Karpas-422 (cell line): ENCODE measurements at regions not wholly inside any gene's neighbourhood (a gene's known extent, or its start where the extent isn't known, plus 50 kb on each side); places are given as distances from the start of the nearest gene placed in this dataset.

Experiments
- DNase-seq: peaks from one replicate; pipeline ENCODE4 v3.0.0-alpha.2; 2015
- H2AFZ ChIP-seq: fragments of 200-600 bp; sonication (generic); 2 replicates; pipeline ENCODE4 v1.6.1; 2014; ENCODE audit warnings: antibody characterized with exemption, low read length, mixed read lengths
- H3K27ac ChIP-seq: fragments of 200-600 bp; sonication (generic); 2 replicates; pipeline ENCODE4 v1.5.1; 2014; ENCODE audit warnings: mild to moderate bottlenecking, low read length, moderate library complexity
- H3K27me3 ChIP-seq: fragments of 200-600 bp; sonication (generic); 2 replicates; pipeline ENCODE4 v1.6.1; 2014; ENCODE audit warnings: low read length, mixed read lengths
- H3K36me3 ChIP-seq: fragments of 200-600 bp; sonication (generic); 2 replicates; pipeline ENCODE4 v1.6.1; 2014; ENCODE audit warnings: low read length, mixed read lengths; ENCODE audit not compliant: insufficient read depth
- H3K4me1 ChIP-seq: fragments of 200-600 bp; sonication (generic); 2 replicates; pipeline ENCODE4 v1.6.1; 2014; ENCODE audit warnings: mild to moderate bottlenecking, low read length, mixed read lengths
- H3K4me2 ChIP-seq: fragments of 200-600 bp; sonication (generic); 2 replicates; pipeline ENCODE4 v1.6.1; 2014; ENCODE audit warnings: low read length, low read depth, mild to moderate bottlenecking; ENCODE audit not compliant: poor library complexity, severe bottlenecking
- H3K4me3 ChIP-seq: fragments of 200-600 bp; sonication (generic); 2 replicates; pipeline ENCODE4 v1.5.1; 2014; ENCODE audit warnings: mild to moderate bottlenecking, antibody characterized with exemption, low read length, mixed read lengths
- H3K79me2 ChIP-seq: fragments of 200-600 bp; sonication (generic); 2 replicates; pipeline ENCODE4 v1.6.1; 2014; ENCODE audit warnings: mild to moderate bottlenecking, low read length, mixed read lengths
- H3K9ac ChIP-seq: fragments of 200-600 bp; sonication (generic); 2 replicates; pipeline ENCODE4 v1.6.0; 2014; ENCODE audit warnings: low read length
- H3K9me2 ChIP-seq: fragments of 200-600 bp; sonication (generic), shearing (Covaris generic); replicated peaks from 2 replicates; pipeline ENCODE4 v1.6.0; 2014; ENCODE audit warnings: mild to moderate bottlenecking, low read length, moderate library complexity; ENCODE audit not compliant: insufficient read depth
- H3K9me3 ChIP-seq: fragments of 300-700, 200-600 bp; sonication (generic); 2 replicates; pipeline ENCODE4 v1.6.1; 2014; ENCODE audit warnings: low read length, mixed read lengths
- H4K20me1 ChIP-seq: fragments of 200-600 bp; sonication (generic); 2 replicates; pipeline ENCODE4 v1.6.1; 2014; ENCODE audit warnings: mild to moderate bottlenecking, antibody characterized with exemption, low read length, low read depth; ENCODE audit not compliant: insufficient read depth

DNA sequence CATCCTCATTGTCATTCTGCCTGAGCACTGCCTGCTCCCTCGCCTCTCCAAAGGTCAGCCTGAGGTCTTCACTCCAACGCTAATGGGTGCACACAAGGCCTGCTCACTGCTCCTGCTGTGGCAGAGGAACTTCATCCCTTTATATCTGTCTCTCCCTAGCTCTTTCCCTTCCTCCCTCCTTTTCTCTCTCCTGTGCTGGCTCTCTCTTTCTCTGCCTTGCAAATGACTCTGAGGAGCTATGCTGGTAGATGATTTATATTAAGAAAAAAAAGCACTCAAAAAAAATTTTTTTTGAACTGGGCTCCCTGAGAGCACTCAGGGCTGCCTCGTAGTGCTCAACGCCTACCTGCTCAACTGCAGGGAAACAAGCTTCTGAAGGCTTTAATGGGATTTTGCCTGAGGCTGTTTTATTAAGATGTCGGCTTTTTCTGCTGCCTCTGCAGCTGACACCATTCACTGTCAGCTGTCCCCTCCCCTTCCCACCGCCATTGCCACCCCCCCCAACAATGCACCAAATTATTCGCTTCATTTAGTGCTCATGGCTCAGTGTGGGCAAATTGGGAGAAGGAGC lies 137.7 kb upstream of the DEFB112 start:
- H4K20me1 ChIP-seq, result no peaks in the 10 kb centered on the region
- DNase-seq, result no peak
- no peaks in the 10 kb centered on the region for H3K4me1 ChIP-seq
- H3K9me3 ChIP-seq, result no peaks in the 10 kb centered on the region
- H3K9ac ChIP-seq, result no peak overlapping the region
- H3K27me3 ChIP-seq, result no peaks in the 10 kb centered on the region
- no peaks in the 10 kb centered on the region for H3K36me3 ChIP-seq
- H3K79me2 ChIP-seq, result no peaks in the 10 kb centered on the region
- H3K4me3 ChIP-seq, result no peak overlapping the region
- no peak overlapping the region for H3K4me2 ChIP-seq
- no peak overlapping the region for H2AFZ ChIP-seq
- no peak overlapping the region for H3K27ac ChIP-seq
- H3K9me2 ChIP-seq, result no peaks in the 10 kb centered on the region

DNA sequence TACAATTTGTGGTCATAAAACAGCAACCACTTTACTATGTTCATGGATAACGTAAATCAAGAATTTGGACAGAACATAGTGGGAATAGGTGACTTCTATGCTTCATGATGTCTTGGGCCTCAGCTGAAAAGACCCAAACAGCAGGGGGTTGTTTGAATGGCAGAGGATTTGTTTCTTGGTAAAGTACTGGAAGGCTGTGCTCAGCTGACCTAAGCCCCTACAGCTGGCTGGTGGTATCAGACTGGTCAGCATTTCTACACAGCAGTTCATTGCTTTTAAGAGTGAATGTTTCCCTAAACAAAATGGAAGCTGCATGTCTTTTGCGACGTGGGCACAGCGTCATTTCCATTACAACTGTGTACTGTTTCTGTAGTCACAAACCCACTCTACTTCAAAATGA lies 148.5 kb upstream of the DEFB112 start:
- H3K9me3 ChIP-seq, result no peaks in the 10 kb centered on the region
- no peaks in the 10 kb centered on the region for H3K4me1 ChIP-seq
- no peaks in the 10 kb centered on the region for H3K79me2 ChIP-seq
- H3K4me2 ChIP-seq, result no peak overlapping the region
- no peak overlapping the region for H3K27ac ChIP-seq
- H4K20me1 ChIP-seq, result no peaks in the 10 kb centered on the region
- H3K4me3 ChIP-seq, result no peak overlapping the region
- H3K9ac ChIP-seq, result no peak overlapping the region
- H2AFZ ChIP-seq, result no peak overlapping the region
- H3K36me3 ChIP-seq, result no peaks in the 10 kb centered on the region
- H3K9me2 ChIP-seq, result no peaks in the 10 kb centered on the region
- no peak for DNase-seq
- H3K27me3 ChIP-seq, result no peaks in the 10 kb centered on the region

DNA sequence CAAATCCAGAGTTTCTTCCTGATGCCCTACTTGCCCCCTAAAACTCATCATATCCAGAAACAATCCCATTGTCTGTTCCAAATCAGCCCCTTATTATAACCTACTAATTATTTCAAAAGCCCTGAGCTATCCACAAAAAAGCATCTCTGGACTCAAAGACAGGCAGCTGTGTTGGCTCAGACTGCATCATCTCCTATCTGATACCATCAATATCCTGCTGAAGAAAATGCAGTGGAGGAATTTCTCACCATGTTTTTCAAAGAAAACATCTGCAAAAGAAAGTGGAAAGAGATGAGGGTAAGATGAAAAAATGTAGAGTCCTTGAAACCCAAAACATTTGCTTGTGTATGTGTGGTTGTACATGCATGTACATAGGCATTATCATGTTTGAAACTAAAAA lies 153.0 kb upstream of the DEFB112 start:
- no peak overlapping the region for H3K9ac ChIP-seq
- H3K9me3 ChIP-seq, result no peaks in the 10 kb centered on the region; the same call in 1 of the 2 replicates
- H3K9me2 ChIP-seq, result no peaks in the 10 kb centered on the region
- H3K79me2 ChIP-seq, result no peaks in the 10 kb centered on the region
- no peaks in the 10 kb centered on the region for H3K4me1 ChIP-seq
- no peak for DNase-seq
- H4K20me1 ChIP-seq, result no peaks in the 10 kb centered on the region
- H3K36me3 ChIP-seq, result no peaks in the 10 kb centered on the region
- H2AFZ ChIP-seq, result no peak overlapping the region
- H3K27me3 ChIP-seq, result no peaks in the 10 kb centered on the region
- no peak overlapping the region for H3K4me2 ChIP-seq
- no peak overlapping the region for H3K4me3 ChIP-seq
- H3K27ac ChIP-seq, result no peak overlapping the region

DNA sequence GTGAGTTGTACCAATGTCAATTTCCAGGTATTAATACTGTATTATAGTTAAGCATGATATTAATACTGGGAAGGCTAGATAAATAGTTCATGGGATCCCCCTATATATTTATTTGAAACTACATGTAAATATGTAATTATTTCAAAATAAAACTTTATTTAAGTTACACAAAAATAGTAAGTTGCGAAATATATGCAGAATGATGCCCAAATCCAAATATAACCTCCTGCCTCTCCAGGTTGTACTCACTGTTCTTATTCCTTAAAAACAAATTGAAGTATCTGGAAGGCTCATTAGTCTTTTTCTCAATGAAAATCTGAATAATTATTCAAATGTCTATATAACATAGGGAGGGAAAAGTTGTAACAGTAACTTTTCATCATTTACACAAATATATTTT lies 161.9 kb upstream of the DEFB112 start:
- H3K9me2 ChIP-seq, result no peaks in the 10 kb centered on the region
- H2AFZ ChIP-seq, result no peak overlapping the region
- no peak overlapping the region for H3K4me2 ChIP-seq
- no peak overlapping the region for H3K4me3 ChIP-seq
- H4K20me1 ChIP-seq, result no peaks in the 10 kb centered on the region
- H3K27ac ChIP-seq, result no peak overlapping the region
- no peaks in the 10 kb centered on the region for H3K27me3 ChIP-seq
- H3K9ac ChIP-seq, result no peak overlapping the region
- H3K4me1 ChIP-seq, result no peaks in the 10 kb centered on the region
- H3K79me2 ChIP-seq, result no peaks in the 10 kb centered on the region
- no peaks in the 10 kb centered on the region; the same call in 1 of the 2 replicates for H3K9me3 ChIP-seq
- no peak for DNase-seq
- H3K36me3 ChIP-seq, result no peaks in the 10 kb centered on the region

DNA sequence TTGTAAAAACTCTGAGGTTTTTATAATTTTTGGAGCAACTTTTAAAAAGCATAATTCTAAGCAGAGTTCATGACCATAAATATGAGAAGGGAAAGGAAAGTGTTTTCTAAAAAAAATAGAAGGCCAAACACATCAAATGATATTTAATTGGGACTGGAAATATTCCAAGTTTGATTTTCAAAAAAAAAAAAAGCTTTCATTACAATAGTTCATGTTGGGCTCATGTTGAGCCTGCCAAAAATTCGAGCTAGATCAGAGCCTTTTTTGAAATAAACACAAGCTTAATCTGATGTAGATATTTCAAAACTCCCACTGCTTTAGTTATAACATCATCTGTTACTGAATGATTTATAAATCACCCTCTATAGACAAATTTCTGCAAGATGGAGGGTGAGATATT lies 163.4 kb upstream of the DEFB112 start:
- H3K9me3 ChIP-seq, result no peaks in the 10 kb centered on the region; the same call in 1 of the 2 replicates
- no peaks in the 10 kb centered on the region for H3K9me2 ChIP-seq
- no peaks in the 10 kb centered on the region for H3K27me3 ChIP-seq
- no peaks in the 10 kb centered on the region for H3K79me2 ChIP-seq
- no peak for DNase-seq
- H3K4me3 ChIP-seq, result no peak overlapping the region
- H3K27ac ChIP-seq, result no peak overlapping the region
- H2AFZ ChIP-seq, result no peak overlapping the region
- no peaks in the 10 kb centered on the region for H3K36me3 ChIP-seq
- H3K9ac ChIP-seq, result no peak overlapping the region
- no peaks in the 10 kb centered on the region for H3K4me1 ChIP-seq
- H3K4me2 ChIP-seq, result no peak overlapping the region
- H4K20me1 ChIP-seq, result no peaks in the 10 kb centered on the region

DNA sequence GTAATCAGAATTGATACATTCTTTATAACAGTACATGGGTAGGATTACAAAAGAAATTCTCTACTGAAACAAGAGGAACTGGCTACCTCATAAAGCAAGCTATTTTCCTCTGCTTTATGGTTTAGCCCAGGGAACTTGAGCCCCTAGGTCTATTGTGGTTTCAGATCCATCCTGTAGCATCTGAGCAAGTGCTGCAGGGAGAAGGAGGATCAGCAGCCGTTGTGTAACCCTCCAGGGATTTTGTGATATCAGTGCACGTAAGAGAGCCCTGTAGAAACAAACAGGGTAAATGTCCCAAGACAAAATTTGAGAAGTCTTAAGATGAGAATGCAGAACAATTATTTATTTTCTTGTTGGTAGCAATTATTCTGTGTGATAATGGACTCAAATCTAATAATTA lies 165.2 kb upstream of the DEFB112 start:
- Histone ChIP-seq H3K79me2 (no peaks in the 10 kb centered on the region), H3K9ac (no peak overlapping the region), H2AFZ (no peak overlapping the region), H3K4me1 (no peaks in the 10 kb centered on the region), H3K4me3 (no peak overlapping the region), H3K4me2 (no peak overlapping the region), H3K27ac (no peak overlapping the region), H3K27me3 (no peaks in the 10 kb centered on the region), H4K20me1 (no peaks in the 10 kb centered on the region), H3K9me3 (peaks cover 3% of the 10 kb centered on the region; the same call in 1 of the 2 replicates), H3K9me2 (no peaks in the 10 kb centered on the region), H3K36me3 (no peaks in the 10 kb centered on the region)
- no peak for DNase-seq

DNA sequence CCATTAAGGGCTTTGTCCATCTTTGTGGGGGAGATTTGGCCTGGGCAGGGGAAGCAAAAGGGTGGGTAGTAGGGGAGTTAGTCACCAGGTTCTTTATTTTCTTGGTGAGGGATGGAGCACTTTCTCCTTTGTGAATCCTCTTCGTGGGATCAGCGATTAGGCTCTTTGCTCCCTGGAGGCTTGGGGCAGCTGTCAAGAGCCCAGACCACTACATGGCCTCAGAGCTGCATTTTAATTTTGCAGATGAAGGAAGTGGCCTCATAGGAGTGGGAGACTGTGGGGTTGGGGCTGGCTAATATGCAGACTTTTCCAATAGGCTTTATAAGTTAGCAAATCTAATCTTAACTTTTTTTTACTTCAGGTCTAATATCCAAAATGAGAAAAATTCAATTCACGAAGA lies 168.1 kb upstream of the DEFB112 start:
- no peak overlapping the region for H3K4me2 ChIP-seq
- H3K9ac ChIP-seq, result no peak overlapping the region
- H2AFZ ChIP-seq, result no peak overlapping the region
- peaks cover 3% of the 10 kb centered on the region; the same call in 1 of the 2 replicates for H3K9me3 ChIP-seq
- no peak for DNase-seq
- no peaks in the 10 kb centered on the region for H3K27me3 ChIP-seq
- no peaks in the 10 kb centered on the region for H3K4me1 ChIP-seq
- H3K4me3 ChIP-seq, result no peak overlapping the region
- no peaks in the 10 kb centered on the region for H3K79me2 ChIP-seq
- no peak overlapping the region for H3K27ac ChIP-seq
- no peaks in the 10 kb centered on the region for H4K20me1 ChIP-seq
- H3K9me2 ChIP-seq, result no peaks in the 10 kb centered on the region
- H3K36me3 ChIP-seq, result no peaks in the 10 kb centered on the region

DNA sequence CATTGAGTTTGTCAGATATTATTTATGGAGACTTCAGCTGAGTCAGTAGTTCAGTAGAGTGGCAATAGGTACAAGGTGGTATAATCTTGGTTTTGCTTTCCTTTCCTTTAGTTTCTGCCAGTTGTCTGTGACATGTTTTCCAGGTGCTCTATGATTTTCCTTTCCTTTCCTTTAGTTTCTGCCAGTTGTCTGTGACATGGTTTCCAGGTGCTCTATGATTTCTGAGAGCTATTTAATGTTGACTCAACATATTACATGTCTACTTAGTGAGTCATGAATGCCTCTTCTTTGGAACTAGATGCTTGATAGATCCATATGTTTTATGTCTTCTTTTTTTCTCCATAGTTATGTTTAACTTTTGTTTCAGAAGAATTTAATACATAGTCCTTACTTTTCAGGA lies 186.4 kb upstream of the DEFB112 start:
- Histone ChIP-seq H3K4me2 (no peak overlapping the region), H3K9me2 (no peaks in the 10 kb centered on the region), H3K27ac (no peak overlapping the region), H3K4me1 (no peaks in the 10 kb centered on the region), H2AFZ (no peak overlapping the region), H3K4me3 (no peak overlapping the region), H3K27me3 (no peaks in the 10 kb centered on the region), H4K20me1 (no peaks in the 10 kb centered on the region), H3K9ac (no peak overlapping the region), H3K36me3 (no peaks in the 10 kb centered on the region), H3K79me2 (no peaks in the 10 kb centered on the region), H3K9me3 (no peaks in the 10 kb centered on the region)
- no peak for DNase-seq

DNA sequence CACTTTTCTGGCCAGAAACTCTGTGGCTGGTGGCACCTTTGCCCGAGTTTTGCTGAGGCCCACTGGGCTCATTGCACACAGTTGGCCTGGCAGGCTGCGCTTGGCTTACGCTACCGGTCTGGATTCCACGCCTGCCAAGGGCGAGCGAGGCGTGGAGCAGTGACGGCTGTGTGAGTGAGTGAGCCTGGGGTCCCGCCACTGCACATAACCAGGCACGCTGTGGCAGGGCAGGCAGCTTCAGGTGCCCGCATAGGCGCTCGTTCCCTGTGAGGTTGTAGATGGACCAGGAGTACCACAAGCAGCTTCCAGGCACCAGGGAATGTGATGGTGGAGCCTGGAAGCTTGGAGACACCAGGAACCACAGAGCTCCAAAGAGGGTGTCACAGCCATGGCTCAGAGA lies 190.1 kb upstream of the DEFB112 start:
- Histone ChIP-seq H3K9me2 (no peaks in the 10 kb centered on the region; the same call in 1 of the 2 replicates), H3K9me3 (no peaks in the 10 kb centered on the region), H3K79me2 (no peaks in the 10 kb centered on the region), H2AFZ (no peak overlapping the region), H4K20me1 (no peaks in the 10 kb centered on the region), H3K36me3 (no peaks in the 10 kb centered on the region), H3K27me3 (no peaks in the 10 kb centered on the region), H3K4me2 (no peak overlapping the region), H3K27ac (no peak overlapping the region), H3K9ac (no peak overlapping the region), H3K4me3 (no peak overlapping the region), H3K4me1 (no peaks in the 10 kb centered on the region)
- no peak for DNase-seq
